Suprapubic skin (tissue), 4 donors: ENCODE measurements at regions not wholly inside any gene's neighbourhood (a gene's known extent, or its start where the extent isn't known, plus 50 kb on each side); places are given as distances from the start of the nearest gene placed in this dataset.

Experiments
- DNase-seq, 2 donors: peaks; one replicate each; pipeline ENCODE4 v3.0.0-alpha.2; 2019; ENCODE audit warnings: low spot score in 2 of 2
- H3K27ac ChIP-seq: fragments of 200-600 bp; sonication (generic); one replicate; pipeline ENCODE4 v1.5.1; 2019
- H3K27me3 ChIP-seq: fragments of 200-600 bp; sonication (generic); one replicate; pipeline ENCODE4 v1.5.1; 2019
- H3K36me3 ChIP-seq: fragments of 200-600 bp; sonication (generic); one replicate; pipeline ENCODE4 v1.5.1; 2019
- H3K4me1 ChIP-seq: fragments of 200-600 bp; sonication (generic); one replicate; pipeline ENCODE4 v1.5.1; 2019
- H3K4me3 ChIP-seq: fragments of 200-600 bp; sonication (generic); one replicate; pipeline ENCODE4 v1.5.1; 2019; ENCODE audit warnings: mild to moderate bottlenecking
- H3K9me3 ChIP-seq: fragments of 200-600 bp; sonication (generic); one replicate; pipeline ENCODE4 v1.5.1; 2019
- CTCF ChIP-seq, 2 donors: fragments of 200-600 bp in 1 of 2; fragments of 450-650 bp in 1 of 2; sonication (generic) in 1 of 2; IDR thresholded peaks; one replicate each; pipeline ENCODE4 v1.5.1; 2016 to 2019; ENCODE audit warnings: antibody characterized with exemption in 2 of 2, mild to moderate bottlenecking in 1 of 2, moderate library complexity in 1 of 2
- EP300 ChIP-seq: sonication (generic); formaldehyde crosslinking; IDR thresholded peaks from one replicate; pipeline ENCODE4 v1.6.1; 2017; ENCODE audit warnings: antibody characterized with exemption
- POLR2A ChIP-seq, 2 donors: fragments of 450-650 bp; IDR thresholded peaks; one replicate each; pipeline ENCODE4 v1.6.1; 2017; ENCODE audit warnings: antibody characterized with exemption in 2 of 2, mild to moderate bottlenecking in 2 of 2, moderate library complexity in 2 of 2
- POLR2AphosphoS5 ChIP-seq, 3 donors: sonication (generic); formaldehyde crosslinking; IDR thresholded peaks; one replicate each; pipeline ENCODE4 v1.6.1; 2017; ENCODE audit warnings: antibody characterized with exemption in 3 of 3
- WGBS: methylation state at CpG from one replicate; pipeline ENCODE4 v1.1.5; 2018; 5-methylcytosine and 5-hydroxymethylcytosine counted together

GRCh38 chr12:42683933-42684801, 94.6 kb upstream of the PRICKLE1 start:
- no peak for DNase-seq
- TF ChIP-seq CTCF (IDR thresholded peaks at IDR 0.05) (no peak), POLR2A (IDR thresholded peaks at IDR 0.05) (no peak), EP300 (no peak), POLR2AphosphoS5 (IDR thresholded peaks at IDR 0.05) (no peak)
- no peak overlapping the region for H3K27ac ChIP-seq
- H3K4me1 ChIP-seq = no peaks in the 10 kb centered on the region
- WGBS = 64% methylated on average over 4 of the region's 4 CpGs
- no peak overlapping the region for H3K4me3 ChIP-seq
- no peaks in the 10 kb centered on the region for H3K36me3 ChIP-seq
- no peaks in the 10 kb centered on the region for H3K9me3 ChIP-seq
- no peaks in the 10 kb centered on the region for H3K27me3 ChIP-seq

- no peaks in the 10 kb centered on the region for H3K36me3 ChIP-seq
- no peaks in the 10 kb centered on the region for H3K9me3 ChIP-seq
- H3K27me3 ChIP-seq = no peaks in the 10 kb centered on the region
- H3K4me1 ChIP-seq = no peaks in the 10 kb centered on the region
- H3K27ac ChIP-seq = no peak overlapping the region
- no peak for DNase-seq
- WGBS = 93% methylated on average over 1 of the region's 1 CpG
- TF ChIP-seq POLR2AphosphoS5 (IDR thresholded peaks at IDR 0.05) = no peak
- H3K4me3 ChIP-seq = no peak overlapping the region
Measured at GRCh38 chr12:42683266-42683665, 93.7 kb upstream of the PRICKLE1 start.

- TF ChIP-seq CTCF (IDR thresholded peaks at IDR 0.05) = no peak
- H3K9me3 ChIP-seq = no peaks in the 10 kb centered on the region
- H3K27ac ChIP-seq = no peak overlapping the region
- H3K4me3 ChIP-seq = no peak overlapping the region
- 68% methylated on average over 4 of the region's 4 CpGs for WGBS
- H3K4me1 ChIP-seq = no peaks in the 10 kb centered on the region
- H3K36me3 ChIP-seq = no peaks in the 10 kb centered on the region
- no peaks in the 10 kb centered on the region for H3K27me3 ChIP-seq
- no peak for DNase-seq
Measured at GRCh38 chr12:42679466-42679865, 89.9 kb upstream of the PRICKLE1 start.

GRCh38 chr12:42677461-42677860, 87.9 kb upstream of the PRICKLE1 start:
- Histone ChIP-seq H3K4me3 (no peak overlapping the region), H3K27ac (no peak overlapping the region), H3K27me3 (no peaks in the 10 kb centered on the region), H3K9me3 (no peaks in the 10 kb centered on the region), H3K36me3 (no peaks in the 10 kb centered on the region), H3K4me1 (no peaks in the 10 kb centered on the region)
- no peak for DNase-seq
- WGBS = 70% methylated on average over 2 of the region's 2 CpGs
- TF ChIP-seq EP300 (no peak), CTCF (IDR thresholded peaks at IDR 0.05) (no peak), POLR2A (IDR thresholded peaks at IDR 0.05) (no peak), POLR2AphosphoS5 (IDR thresholded peaks at IDR 0.05) (no peak)

GRCh38 chr12:42673535-42673934, 84.0 kb upstream of the PRICKLE1 start:
- TF ChIP-seq POLR2A (IDR thresholded peaks at IDR 0.05) (no peak), POLR2AphosphoS5 (IDR thresholded peaks at IDR 0.05) (no peak), EP300 (no peak)
- Histone ChIP-seq H3K4me3 (no peak overlapping the region), H3K4me1 (no peaks in the 10 kb centered on the region), H3K9me3 (no peaks in the 10 kb centered on the region), H3K27me3 (no peaks in the 10 kb centered on the region), H3K36me3 (no peaks in the 10 kb centered on the region), H3K27ac (no peak overlapping the region)
- 88% methylated on average over 3 of the region's 3 CpGs for WGBS
- no peak for DNase-seq

GRCh38 chr12:42670719-42671118, 81.2 kb upstream of the PRICKLE1 start:
- Histone ChIP-seq H3K4me1 (no peaks in the 10 kb centered on the region), H3K4me3 (no peak overlapping the region), H3K27me3 (no peaks in the 10 kb centered on the region), H3K9me3 (no peaks in the 10 kb centered on the region), H3K27ac (no peak overlapping the region), H3K36me3 (no peaks in the 10 kb centered on the region)
- DNase-seq = no peak
- TF ChIP-seq CTCF (IDR thresholded peaks at IDR 0.05) (no peak), POLR2AphosphoS5 (IDR thresholded peaks at IDR 0.05) (no peak), EP300 (no peak), POLR2A (IDR thresholded peaks at IDR 0.05) (no peak)
